Activated naive CD4-positive, alpha-beta T cell treated with anti-CD3 and anti-CD28 coated beads for 36 hours (primary cell): ENCODE measurements at regions not wholly inside any gene's neighbourhood (a gene's known extent, or its start where the extent isn't known, plus 50 kb on each side); places are given as distances from the start of the nearest gene placed in this dataset.

ENCODE experiments used
- CTCF ChIA-PET: fragments of 350-600 bp; sonication (Branson Sonifier 250); formaldehyde crosslinking; loops from one replicate; lab custom pipeline; 2021; ENCODE audit warnings: antibody characterized with exemption; lab: Charles Lee
- DNase-seq: peaks from one replicate; pipeline ENCODE4 v3.0.0-alpha.2; 2020
- H3K27ac Mint-ChIP-seq: one replicate; pipeline ENCODE4 v1.8.0; 2021; ENCODE audit warnings: mild to moderate bottlenecking, mixed read lengths
- H3K27me3 Mint-ChIP-seq: one replicate; pipeline ENCODE4 v1.8.0; 2021; ENCODE audit warnings: low read depth, mixed read lengths
- H3K36me3 Mint-ChIP-seq: one replicate; pipeline ENCODE4 v1.8.0; 2021; ENCODE audit warnings: low read depth, mixed read lengths
- H3K4me1 Mint-ChIP-seq: one replicate; pipeline ENCODE4 v1.8.0; 2021; ENCODE audit warnings: low read depth, mixed read lengths
- H3K4me3 Mint-ChIP-seq: one replicate; pipeline ENCODE4 v1.8.0; 2021; ENCODE audit warnings: mild to moderate bottlenecking, moderate library complexity, mixed read lengths
- H3K9me3 Mint-ChIP-seq: one replicate; pipeline ENCODE4 v1.8.0; 2021; ENCODE audit warnings: mixed read lengths
- intact Hi-C: fragments of 100-400 bp; cut with micrococcal nuclease; formaldehyde crosslinking; loops from one replicate; pipeline ENCODE4 v1.15.1; 2023

GRCh38 chr16:76176153-76176552 is 101.0 kb upstream of the CNTNAP4 start:
- Mint-ChIP-seq H3K27ac (no peak overlapping the region), H3K36me3 (no peaks in the 10 kb centered on the region), H3K9me3 (peaks cover 13% of the 10 kb centered on the region), H3K4me3 (no peak overlapping the region), H3K4me1 (no peaks in the 10 kb centered on the region), H3K27me3 (no peaks in the 10 kb centered on the region)
- CTCF ChIA-PET = no interaction called here
- DNase-seq = no peak
- intact Hi-C loops = no loop called here

GRCh38 chr16:76176616-76177015 is 100.6 kb upstream of the CNTNAP4 start:
- Mint-ChIP-seq H3K9me3 (peaks cover 11% of the 10 kb centered on the region), H3K4me1 (no peaks in the 10 kb centered on the region), H3K27me3 (no peaks in the 10 kb centered on the region), H3K36me3 (no peaks in the 10 kb centered on the region), H3K27ac (no peak overlapping the region), H3K4me3 (no peak overlapping the region)
- intact Hi-C loops = no loop called here
- CTCF ChIA-PET = no interaction called here
- no peak for DNase-seq

GRCh38 chr16:76182041-76182635 is 95.1 kb upstream of the CNTNAP4 start:
- no peak overlapping the region for H3K27ac Mint-ChIP-seq
- no peaks in the 10 kb centered on the region for H3K36me3 Mint-ChIP-seq
- H3K4me1 Mint-ChIP-seq = no peaks in the 10 kb centered on the region
- H3K27me3 Mint-ChIP-seq = no peaks in the 10 kb centered on the region
- intact Hi-C loops = no loop called here
- no peak overlapping the region for H3K4me3 Mint-ChIP-seq
- CTCF ChIA-PET = no interaction called here
- DNase-seq = no peak
- peaks cover 10% of the 10 kb centered on the region for H3K9me3 Mint-ChIP-seq

- H3K4me1 Mint-ChIP-seq = no peaks in the 10 kb centered on the region
- H3K9me3 Mint-ChIP-seq = peaks cover 20% of the 10 kb centered on the region
- no peak overlapping the region for H3K27ac Mint-ChIP-seq
- no peak overlapping the region for H3K4me3 Mint-ChIP-seq
- H3K36me3 Mint-ChIP-seq = no peaks in the 10 kb centered on the region
- intact Hi-C loops = no loop called here
- H3K27me3 Mint-ChIP-seq = no peaks in the 10 kb centered on the region
- CTCF ChIA-PET = interaction anchor here (0.6 kb wide), 1 partner anchor 422 kb away, joined by 3 read pairs; no protein-coding TSS in a partner anchor
- DNase-seq = no peak
Measured at GRCh38 chr16:76183647-76184046, 93.6 kb upstream of the CNTNAP4 start.

- Mint-ChIP-seq H3K27me3 (no peaks in the 10 kb centered on the region), H3K4me3 (no peak overlapping the region), H3K36me3 (no peaks in the 10 kb centered on the region), H3K27ac (no peak overlapping the region), H3K4me1 (no peaks in the 10 kb centered on the region), H3K9me3 (peaks cover 17% of the 10 kb centered on the region)
- intact Hi-C loops = no loop called here
- no peak for DNase-seq
- CTCF ChIA-PET = no interaction called here
Measured at GRCh38 chr16:76190057-76190456, 87.1 kb upstream of the CNTNAP4 start.

GRCh38 chr16:76190480-76190879 is 86.7 kb upstream of the CNTNAP4 start:
- Mint-ChIP-seq H3K4me1 (no peaks in the 10 kb centered on the region), H3K27me3 (no peaks in the 10 kb centered on the region), H3K4me3 (no peak overlapping the region), H3K9me3 (peaks cover 17% of the 10 kb centered on the region), H3K36me3 (no peaks in the 10 kb centered on the region), H3K27ac (no peak overlapping the region)
- DNase-seq = no peak
- CTCF ChIA-PET = no interaction called here
- intact Hi-C loops = no loop called here

GRCh38 chr16:76193906-76194615 is 83.1 kb upstream of the CNTNAP4 start:
- H3K9me3 Mint-ChIP-seq = no peaks in the 10 kb centered on the region
- intact Hi-C loops = no loop called here
- no peaks in the 10 kb centered on the region for H3K36me3 Mint-ChIP-seq
- no peak overlapping the region for H3K4me3 Mint-ChIP-seq
- DNase-seq = no peak
- H3K4me1 Mint-ChIP-seq = no peaks in the 10 kb centered on the region
- CTCF ChIA-PET = no interaction called here
- H3K27me3 Mint-ChIP-seq = no peaks in the 10 kb centered on the region
- no peak overlapping the region for H3K27ac Mint-ChIP-seq

GRCh38 chr16:76194616-76195015 is 82.6 kb upstream of the CNTNAP4 start:
- DNase-seq = no peak
- Mint-ChIP-seq H3K4me3 (no peak overlapping the region), H3K4me1 (no peaks in the 10 kb centered on the region), H3K27me3 (no peaks in the 10 kb centered on the region), H3K9me3 (no peaks in the 10 kb centered on the region), H3K27ac (no peak overlapping the region), H3K36me3 (no peaks in the 10 kb centered on the region)
- CTCF ChIA-PET = no interaction called here
- intact Hi-C loops = no loop called here

GRCh38 chr16:76195056-76195455 is 82.1 kb upstream of the CNTNAP4 start:
- Mint-ChIP-seq H3K36me3 (no peaks in the 10 kb centered on the region), H3K9me3 (no peaks in the 10 kb centered on the region), H3K4me1 (no peaks in the 10 kb centered on the region), H3K4me3 (no peak overlapping the region), H3K27me3 (no peaks in the 10 kb centered on the region), H3K27ac (no peak overlapping the region)
- no peak for DNase-seq
- CTCF ChIA-PET = no interaction called here
- intact Hi-C loops = no loop called here

- Mint-ChIP-seq H3K4me3 (no peak overlapping the region), H3K4me1 (no peaks in the 10 kb centered on the region), H3K27me3 (no peaks in the 10 kb centered on the region), H3K27ac (no peak overlapping the region), H3K9me3 (no peaks in the 10 kb centered on the region), H3K36me3 (no peaks in the 10 kb centered on the region)
- no peak for DNase-seq
- CTCF ChIA-PET = no interaction called here
- intact Hi-C loops = no loop called here
Measured at GRCh38 chr16:76195648-76196047, 81.6 kb upstream of the CNTNAP4 start.

- H3K9me3 Mint-ChIP-seq = no peaks in the 10 kb centered on the region
- no peak overlapping the region for H3K4me3 Mint-ChIP-seq
- no peaks in the 10 kb centered on the region for H3K27me3 Mint-ChIP-seq
- H3K36me3 Mint-ChIP-seq = no peaks in the 10 kb centered on the region
- intact Hi-C loops = no loop called here
- no peaks in the 10 kb centered on the region for H3K4me1 Mint-ChIP-seq
- no peak overlapping the region for H3K27ac Mint-ChIP-seq
- no peak for DNase-seq
- CTCF ChIA-PET = no interaction called here
Measured at GRCh38 chr16:76197900-76198299, 79.3 kb upstream of the CNTNAP4 start.

- H3K4me3 Mint-ChIP-seq = no peak overlapping the region
- no peaks in the 10 kb centered on the region for H3K4me1 Mint-ChIP-seq
- H3K27ac Mint-ChIP-seq = no peak overlapping the region
- DNase-seq = no peak
- CTCF ChIA-PET = no interaction called here
- no peaks in the 10 kb centered on the region for H3K36me3 Mint-ChIP-seq
- H3K27me3 Mint-ChIP-seq = no peaks in the 10 kb centered on the region
- intact Hi-C loops = no loop called here
- peaks cover 7% of the 10 kb centered on the region for H3K9me3 Mint-ChIP-seq
Measured at GRCh38 chr16:76199681-76200220, 77.5 kb upstream of the CNTNAP4 start.

GRCh38 chr16:76201385-76201784 is 75.8 kb upstream of the CNTNAP4 start:
- CTCF ChIA-PET = no interaction called here
- H3K27ac Mint-ChIP-seq = no peak overlapping the region
- H3K4me3 Mint-ChIP-seq = no peak overlapping the region
- no peak for DNase-seq
- H3K27me3 Mint-ChIP-seq = no peaks in the 10 kb centered on the region
- H3K36me3 Mint-ChIP-seq = no peaks in the 10 kb centered on the region
- intact Hi-C loops = no loop called here
- H3K9me3 Mint-ChIP-seq = peaks cover 7% of the 10 kb centered on the region
- no peaks in the 10 kb centered on the region for H3K4me1 Mint-ChIP-seq
